ENCODE measurements at regions not wholly inside any gene's neighbourhood (a gene's known extent, or its start where the extent isn't known, plus 50 kb on each side); places are given as distances from the start of the nearest gene placed in this dataset.

- TF ChIP-seq CTCF (IDR thresholded peaks at IDR 0.05), result no peak
- intact Hi-C loops (cut with DNase I; ENCODE audit: low total_unique reads), result no loop called here
- Histone ChIP-seq H3K4me1 (no peaks in the 10 kb centered on the region), H3K4me3 (no peak overlapping the region), H3K27me3 (peaks cover 0 to 4% of the 10 kb centered on the region in 2 donors), H3K27ac (no peak overlapping the region), H3K9me3 (no peaks in the 10 kb centered on the region), H3K36me3 (no peaks in the 10 kb centered on the region)
- DNase-seq, result peak in 1 of 2 donors; percentile 60
Observed at GRCh38 chr2:10242998-10243925, 59.4 kb upstream of the HPCAL1 start.

GRCh38 chr2:10243926-10244270, 58.8 kb upstream of the HPCAL1 start:
- Histone ChIP-seq H3K27ac (no peak overlapping the region), H3K4me1 (no peaks in the 10 kb centered on the region), H3K9me3 (no peaks in the 10 kb centered on the region), H3K4me3 (no peak overlapping the region), H3K36me3 (no peaks in the 10 kb centered on the region), H3K27me3 (peaks cover 0 to under 1% of the 10 kb centered on the region in 2 donors)
- no peak for TF ChIP-seq CTCF (IDR thresholded peaks at IDR 0.05)
- intact Hi-C loops (cut with DNase I; ENCODE audit: low total_unique reads), result no loop called here
- peak in 1 of 2 donors; percentile 39 for DNase-seq

DNA sequence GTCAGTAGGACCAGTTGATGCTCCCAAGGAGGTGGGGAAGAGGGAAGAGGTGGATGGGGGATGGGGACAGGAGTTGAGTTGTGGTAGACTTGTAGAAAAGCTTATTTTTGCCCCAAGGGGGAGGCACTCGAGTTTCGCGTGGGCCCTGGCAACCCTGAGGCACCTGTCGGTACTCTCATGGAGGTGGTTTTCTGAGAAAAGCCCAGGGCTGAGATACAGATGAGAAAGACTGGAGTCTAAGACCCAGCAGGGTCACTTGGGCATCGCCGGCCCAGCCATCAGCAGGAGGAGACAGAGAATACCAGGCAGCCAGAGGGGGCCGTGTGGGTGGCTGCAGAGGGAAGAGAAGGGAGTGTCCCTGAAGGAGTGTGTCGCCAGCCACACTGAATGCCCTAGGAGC, 57.7 kb upstream of the HPCAL1 start:
- no peak for TF ChIP-seq CTCF (IDR thresholded peaks at IDR 0.05)
- Histone ChIP-seq H3K27ac (no peak overlapping the region), H3K36me3 (no peaks in the 10 kb centered on the region), H3K9me3 (peaks cover 0 to 6% (median 3%) of the 10 kb centered on the region in 3 donors), H3K27me3 (no peaks in the 10 kb centered on the region), H3K4me3 (no peak overlapping the region), H3K4me1 (no peaks in the 10 kb centered on the region)
- intact Hi-C loops (cut with DNase I; ENCODE audit: low total_unique reads), result no loop called here
- DNase-seq, result no peak

GRCh38 chr2:10245661-10246060, 57.0 kb upstream of the HPCAL1 start:
- no peak overlapping the region for H3K4me3 ChIP-seq
- DNase-seq, result peak in 1 of 2 donors; percentile 43

GRCh38 chr2:10246370-10246769, 56.3 kb upstream of the HPCAL1 start:
- TF ChIP-seq CTCF (IDR thresholded peaks at IDR 0.05), result no peak

More at GRCh38 chr2:10245661-10246060, 57.0 kb upstream of the HPCAL1 start:
- Histone ChIP-seq H3K4me1 (no peaks in the 10 kb centered on the region), H3K27ac (no peak overlapping the region), H3K9me3 (peaks cover 6 to 12% (median 7%) of the 10 kb centered on the region in 3 donors), H3K27me3 (no peaks in the 10 kb centered on the region), H3K36me3 (no peaks in the 10 kb centered on the region)
- no peak for TF ChIP-seq CTCF (IDR thresholded peaks at IDR 0.05)
- intact Hi-C loops (cut with DNase I; ENCODE audit: low total_unique reads), result no loop called here

More at GRCh38 chr2:10246370-10246769, 56.3 kb upstream of the HPCAL1 start:
- intact Hi-C loops (cut with DNase I; ENCODE audit: low total_unique reads), result no loop called here
- H3K36me3 ChIP-seq, result no peaks in the 10 kb centered on the region
- peaks cover 7 to 16% (median 10%) of the 10 kb centered on the region in 3 donors for H3K9me3 ChIP-seq
- no peak overlapping the region for H3K4me3 ChIP-seq
- H3K4me1 ChIP-seq, result no peaks in the 10 kb centered on the region
- no peak overlapping the region for H3K27ac ChIP-seq
- DNase-seq, result no peak
- H3K27me3 ChIP-seq, result no peaks in the 10 kb centered on the region
